GM13976 (cell line): ENCODE measurements at regions not wholly inside any gene's neighbourhood (a gene's known extent, or its start where the extent isn't known, plus 50 kb on each side); places are given as distances from the start of the nearest gene placed in this dataset.

ENCODE experiments used
- DNase-seq: peaks from one replicate; pipeline ENCODE4 v3.0.0; 2012; ENCODE audit warnings: low spot score
- CTCF ChIP-seq: IDR thresholded peaks from 2 replicates; pipeline ENCODE4 v1.5.1; 2012; ENCODE audit warnings: borderline replicate concordance, mild to moderate bottlenecking; ENCODE audit not compliant: insufficient read depth; ENCODE audit errors: extremely low read depth, missing control alignments, control extremely low read depth
- in situ Hi-C: fragments of 300-500 bp; cut with MboI; formaldehyde crosslinking; loops from one replicate; pipeline ENCODE4 v1.12.0; 2022; ENCODE audit warnings: low sequenced_read_pairs, mixed read lengths, inconsistent platforms; ENCODE audit not compliant: unreplicated experiment

GRCh38 chr7:125055376-125055775, 125.8 kb upstream of the POT1 start:
- in situ Hi-C loops, result loop anchor here (25.0 kb wide), 1 partner anchor 607 kb away; no protein-coding TSS in a partner anchor
- no peak for TF ChIP-seq CTCF
- no peak for DNase-seq

- TF ChIP-seq CTCF, result no peak
- in situ Hi-C loops, result no loop called here
- no peak for DNase-seq
Observed at GRCh38 chr7:125046767-125047166, 117.1 kb upstream of the POT1 start.

- in situ Hi-C loops, result no loop called here
- DNase-seq, result no peak
- no peak for TF ChIP-seq CTCF
Observed at GRCh38 chr7:125033506-125033905, 103.9 kb upstream of the POT1 start.

- no peak for DNase-seq
- in situ Hi-C loops, result no loop called here
- TF ChIP-seq CTCF, result no peak
Observed at GRCh38 chr7:125032943-125033342, 103.3 kb upstream of the POT1 start.

- in situ Hi-C loops, result no loop called here
- no peak for TF ChIP-seq CTCF
- no peak for DNase-seq
Observed at GRCh38 chr7:125030756-125031387, 101.2 kb upstream of the POT1 start.

GRCh38 chr7:125025620-125026019, 96.0 kb upstream of the POT1 start:
- DNase-seq, result no peak
- no peak for TF ChIP-seq CTCF
- in situ Hi-C loops, result no loop called here
